SK-N-SH (cell line): ENCODE measurements at regions not wholly inside any gene's neighbourhood (a gene's known extent, or its start where the extent isn't known, plus 50 kb on each side); places are given as distances from the start of the nearest gene placed in this dataset.

ENCODE experiments used
- CTCF ChIA-PET: fragments of 300-600, 350-600 bp; formaldehyde crosslinking; extraction: SDS; loops from one replicate; lab custom pipeline; 2021; lab: Yijun Ruan, JAX
- POLR2A ChIA-PET: fragments of 350-600 bp; sonication (Branson Sonifier 250); formaldehyde crosslinking; extraction: SDS; loops from one replicate; lab custom pipeline; 2020; ENCODE audit warnings: antibody characterized with exemption, inconsistent platforms; lab: Yijun Ruan, JAX
- DNase-seq: peaks from one replicate; pipeline ENCODE4 v3.0.0; 2012
- H2AFZ ChIP-seq: fragments of 200-600 bp; sonication (generic); 2 replicates; pipeline ENCODE4 v1.8.1; 2016; ENCODE audit warnings: antibody characterized with exemption, mild to moderate bottlenecking, low read depth
- H3F3A ChIP-seq: fragments of 200-600 bp; sonication (generic); replicated peaks from 2 replicates; pipeline ENCODE3; 2016; ENCODE audit warnings: antibody characterized with exemption, mild to moderate bottlenecking; ENCODE audit not compliant: insufficient read depth
- H3K27ac ChIP-seq, 2 experiments: fragments of 200-500 bp in 1 of 2; fragments of 200-600 bp in 1 of 2; sonication (Bioruptor generic) in 1 of 2; sonication (generic), shearing (Covaris generic) in 1 of 2; 2 replicates each; pipeline versions ENCODE4 v1.5.1 to v1.6.1; 2014 to 2016; ENCODE audit warnings: low read depth in 2 of 2, inconsistent platforms in 1 of 2, low read length in 1 of 2, mild to moderate bottlenecking in 1 of 2, mixed read lengths in 1 of 2
- H3K27me3 ChIP-seq: fragments of 200-600 bp; sonication (generic), shearing (Covaris generic); 2 replicates; pipeline ENCODE4 v1.6.1; 2016; ENCODE audit warnings: mixed run types; ENCODE audit not compliant: insufficient read depth
- H3K36me3 ChIP-seq, 2 experiments: fragments of 200-500 bp in 1 of 2; fragments of 200-600 bp in 1 of 2; sonication (Bioruptor generic) in 1 of 2; sonication (generic) in 1 of 2; replicated peaks in 1 of 2; 2 replicates each; pipeline versions ENCODE3 to v1.5.1; 2014 to 2016; ENCODE audit warnings: low read length in 1 of 2, mild to moderate bottlenecking in 1 of 2; ENCODE audit not compliant: insufficient read depth in 2 of 2, control insufficient read depth in 1 of 2
- H3K4me1 ChIP-seq, 2 experiments: fragments of 200-500 bp in 1 of 2; fragments of 200-600 bp in 1 of 2; sonication (Bioruptor generic) in 1 of 2; sonication (generic), shearing (Covaris generic) in 1 of 2; 2 replicates each; pipeline versions ENCODE4 v1.5.1 to v1.6.1; 2014 to 2016; ENCODE audit warnings: low read depth in 1 of 2, low read length in 1 of 2, mixed run types in 1 of 2; ENCODE audit not compliant: insufficient read depth in 2 of 2, control insufficient read depth in 1 of 2
- H3K4me2 ChIP-seq: fragments of 200-600 bp; sonication (generic), shearing (Covaris generic); 2 replicates; pipeline ENCODE4 v1.6.1; 2017; ENCODE audit warnings: mixed run types
- H3K4me3 ChIP-seq, 2 experiments: fragments of 200-500 bp in 1 of 2; fragments of 200-600 bp in 1 of 2; sonication (Bioruptor generic) in 1 of 2; sonication (generic), shearing (Covaris generic) in 1 of 2; 2 replicates each; pipeline versions ENCODE4 v1.5.1 to v1.8.1; 2014 to 2016; ENCODE audit warnings: low read depth in 2 of 2, inconsistent platforms in 1 of 2, low read length in 1 of 2, mild to moderate bottlenecking in 1 of 2, mixed read lengths in 1 of 2, moderate library complexity in 1 of 2
- H3K79me2 ChIP-seq: fragments of 200-600 bp; sonication (generic); 2 replicates; pipeline ENCODE4 v1.8.1; 2017; ENCODE audit warnings: mild to moderate bottlenecking; ENCODE audit not compliant: insufficient read depth
- H3K9ac ChIP-seq: fragments of 200-600 bp; sonication (generic); 2 replicates; pipeline ENCODE4 v1.6.1; 2017; ENCODE audit warnings: mixed run types
- H3K9me2 ChIP-seq: fragments of 200-600 bp; sonication (generic); 2 replicates; pipeline ENCODE4 v1.6.1; 2017; ENCODE audit warnings: mixed run types
- H3K9me3 ChIP-seq: fragments of 200-600 bp; sonication (generic); 2 replicates; pipeline ENCODE4 v1.6.1; 2017; ENCODE audit warnings: mixed run types, mild to moderate bottlenecking, moderate library complexity
- H4K20me1 ChIP-seq: fragments of 200-600 bp; sonication (generic); 2 replicates; pipeline ENCODE4 v1.6.1; 2017; ENCODE audit warnings: mild to moderate bottlenecking, mixed run types; ENCODE audit not compliant: insufficient read depth
- EP300 ChIP-seq, 2 experiments: IDR thresholded peaks; 2 replicates each; pipeline versions ENCODE4 v1.4.0 to v1.6.1; 2012; ENCODE audit warnings: borderline replicate concordance in 1 of 2, low read depth in 1 of 2, low read length in 1 of 2
- EZH2phosphoT487 ChIP-seq: fragments of 200-600 bp; sonication (generic); IDR thresholded peaks from 2 replicates; pipeline ENCODE4 v1.6.1; 2017; ENCODE audit warnings: low read depth, mixed run types, mild to moderate bottlenecking, antibody characterized with exemption, moderate library complexity, borderline replicate concordance
- FOSL2 ChIP-seq: IDR thresholded peaks from 2 replicates; pipeline ENCODE4 v1.4.0; 2012; ENCODE audit warnings: low read depth, mild to moderate bottlenecking, moderate library complexity, borderline replicate concordance
- FOXJ3 ChIP-seq: sonication (generic); formaldehyde crosslinking; IDR thresholded peaks from 2 replicates; pipeline ENCODE4 v1.5.1; 2020; ENCODE audit warnings: mild to moderate bottlenecking, missing genetic modification reagents
- GABPA ChIP-seq: IDR thresholded peaks from 2 replicates; pipeline ENCODE4 v1.4.0; 2012; ENCODE audit warnings: low read depth, mild to moderate bottlenecking
- GATA2 ChIP-seq: sonication (generic); formaldehyde crosslinking; IDR thresholded peaks from 2 replicates; pipeline ENCODE4 v1.5.0; 2020; ENCODE audit warnings: mild to moderate bottlenecking, missing genetic modification reagents
- JUND ChIP-seq: IDR thresholded peaks from 2 replicates; pipeline ENCODE4 v1.4.0; 2012
- MEF2A ChIP-seq: IDR thresholded peaks from 2 replicates; pipeline ENCODE4 v1.4.0; 2012; ENCODE audit warnings: low read depth, borderline replicate concordance
- MXI1 ChIP-seq: IDR thresholded peaks from 2 replicates; pipeline ENCODE4 v1.6.1; 2012; ENCODE audit warnings: mild to moderate bottlenecking, low read depth, low read length, improper control_type of control experiment
- NFIC ChIP-seq: IDR thresholded peaks from 2 replicates; pipeline ENCODE4 v1.4.0; 2012; ENCODE audit warnings: borderline replicate concordance
- NRF1 ChIP-seq: IDR thresholded peaks from 2 replicates; pipeline ENCODE4 v1.6.1; 2012; ENCODE audit warnings: low read depth, mild to moderate bottlenecking, low read length
- PBX3 ChIP-seq: IDR thresholded peaks from 2 replicates; pipeline ENCODE4; 2012
- RCOR1 ChIP-seq: fragments of 150-350 bp; IDR thresholded peaks from 2 replicates; pipeline ENCODE4 v1.6.1; 2017; ENCODE audit warnings: antibody characterized with exemption, low read length
- REST ChIP-seq: IDR thresholded peaks from 2 replicates; pipeline ENCODE4 v1.6.1; 2012; ENCODE audit warnings: mild to moderate bottlenecking, low read depth, low read length, moderate library complexity
- RFX5 ChIP-seq: IDR thresholded peaks from 2 replicates; pipeline ENCODE4 v1.6.1; 2012; ENCODE audit warnings: mild to moderate bottlenecking, improper control_type of control experiment, low read length
- RXRA ChIP-seq: IDR thresholded peaks from 2 replicates; pipeline ENCODE4 v1.4.0; 2012; ENCODE audit warnings: low read depth, mild to moderate bottlenecking, borderline replicate concordance
- SIN3A ChIP-seq: IDR thresholded peaks from 2 replicates; pipeline ENCODE4 v1.6.1; 2012; ENCODE audit warnings: low read depth, mild to moderate bottlenecking, low read length, moderate library complexity, borderline replicate concordance
- SMC3 ChIP-seq: IDR thresholded peaks from 2 replicates; pipeline ENCODE4 v1.6.1; 2012; ENCODE audit warnings: low read depth, low read length, improper control_type of control experiment
- TAF1 ChIP-seq: IDR thresholded peaks from 2 replicates; pipeline ENCODE4 v1.6.1; 2012; ENCODE audit warnings: low read depth, mild to moderate bottlenecking, low read length, moderate library complexity, borderline replicate concordance
- USF1 ChIP-seq: IDR thresholded peaks from 2 replicates; pipeline ENCODE4 v1.4.0; 2012; ENCODE audit warnings: low read depth, borderline replicate concordance
- USF2 ChIP-seq: fragments of 150-350 bp; IDR thresholded peaks from 2 replicates; pipeline ENCODE4 v1.6.1; 2017; ENCODE audit warnings: antibody characterized with exemption, low read length, low read depth, borderline replicate concordance
- ZBTB33 ChIP-seq: IDR thresholded peaks from 2 replicates; pipeline ENCODE4 v1.4.0; 2012; ENCODE audit warnings: low read depth, borderline replicate concordance
- WGBS: methylation state at CpG from one replicate; pipeline ENCODE4 v1.1.6; 2017; ENCODE audit warnings: low lambda C conversion rate; 5-methylcytosine and 5-hydroxymethylcytosine counted together

GRCh38 chr15:89017370-89018066 lies 70.7 kb upstream of the ABHD2 start:
- Histone ChIP-seq H3K36me3 (no peaks in the 10 kb centered on the region), H3K9me2 (no peaks in the 10 kb centered on the region), H4K20me1 (no peaks in the 10 kb centered on the region), H3K9me3 (no peaks in the 10 kb centered on the region), H3K79me2 (no peaks in the 10 kb centered on the region), H3K4me1 (peaks cover 0 to 11% of the 10 kb centered on the region in 2 experiments; a peak in 1 of 4 replicates), H3K27ac (no peak overlapping the region), H3K4me3 (peak overlapping the region; percentile 37 to 57), H3F3A (no peaks in the 10 kb centered on the region), H2AFZ (peak overlapping the region; percentile 96), H3K9ac (peak overlapping the region; percentile 44; the same call in 1 of the 2 replicates), H3K4me2 (peak overlapping the region; percentile 83), H3K27me3 (no peaks in the 10 kb centered on the region; the same call in 1 of the 2 replicates)
- 7% methylated on average over 27 of the region's 38 CpGs for WGBS
- DNase-seq, result peak; percentile 84
- ChIA-PET CTCF (interaction anchor here (0.6 to 3.4 kb wide), 24 partner anchors 9 to 361 kb away, joined by 3 to 48 read pairs (median 3); no protein-coding TSS in a partner anchor), POLR2A (interaction anchor here (0.8 to 1.1 kb wide), 2 partner anchors 113 kb away, joined by 3 read pairs; no protein-coding TSS in a partner anchor)
- TF ChIP-seq MEF2A (no peak), FOSL2 (no peak), RXRA (no peak), ZBTB33 (no peak), RCOR1 (0 out of 2 replicates have a peak, but pooled peaks have one; percentile 10), NFIC (no peak), EP300 (IDR thresholded peaks at IDR 0.05; ENCODE audit: borderline replicate concordance in 1 of 2, low read depth in 1 of 2, low read length in 1 of 2) (no peak), REST (no peak), GABPA (no peak), PBX3 (no peak), NRF1 (no peak), USF2 (no peak), USF1 (no peak), JUND (no peak), GATA2 (no peak; the same call in none of the 2 replicates), SIN3A (no peak), FOXJ3 (0 out of 2 replicates have a peak, but pooled peaks have one; percentile 61), TAF1 (no peak), MXI1 (0 out of 2 replicates have a peak, but pooled peaks have one; percentile 9), SMC3 (peak; percentile 82), RFX5 (no peak), EZH2phosphoT487 (no peak)
